GM12891 (cell line): ENCODE measurements at regions not wholly inside any gene's neighbourhood (a gene's known extent, or its start where the extent isn't known, plus 50 kb on each side); places are given as distances from the start of the nearest gene placed in this dataset.

Source experiments
- POLR2A ChIP-seq: IDR thresholded peaks from 2 replicates; pipeline ENCODE4 v1.6.1; 2011; ENCODE audit warnings: low read depth, low read length, control low read depth
- POLR2AphosphoS5 ChIP-seq: IDR thresholded peaks from 2 replicates; pipeline ENCODE4 v1.6.1; 2011; ENCODE audit warnings: low read depth, low read length, control low read depth
- SPI1 ChIP-seq: IDR thresholded peaks from 2 replicates; pipeline ENCODE4 v1.6.1; 2011; ENCODE audit warnings: low read depth, low read length, control low read depth

GRCh38 chr4:36010397-36010929 lies 233.9 kb downstream of the ARAP2 start:
- TF ChIP-seq POLR2A, result no peak
- TF ChIP-seq POLR2AphosphoS5, result no peak
- TF ChIP-seq SPI1, result no peak
